ENCODE measurements at regions not wholly inside any gene's neighbourhood (a gene's known extent, or its start where the extent isn't known, plus 50 kb on each side); places are given as distances from the start of the nearest gene placed in this dataset.

GRCh38 chr4:166502660-166503059 lies 629.6 kb downstream of the TLL1 start:
- no peaks in the 10 kb centered on the region for H3K79me2 ChIP-seq (ENCODE audit: insufficient read depth, low read length)
- no peaks in the 10 kb centered on the region for H3K9me3 ChIP-seq (ENCODE audit: insufficient read depth, low read depth, low read length)
- H3K9ac ChIP-seq (ENCODE audit: low read depth, low read length, poor library complexity, severe bottlenecking): no peak overlapping the region
- H3K4me1 ChIP-seq (ENCODE audit: insufficient read depth, low read length, poor library complexity, severe bottlenecking): no peaks in the 10 kb centered on the region
- no peak overlapping the region for H3K4me3 ChIP-seq (ENCODE audit: low read length, poor library complexity, severe bottlenecking)
- no peaks in the 10 kb centered on the region for H4K20me1 ChIP-seq (ENCODE audit: insufficient read depth, low read length, poor library complexity, severe bottlenecking)
- H3K27me3 ChIP-seq (ENCODE audit: insufficient read depth, low read length, poor library complexity, severe bottlenecking): no peaks in the 10 kb centered on the region
- H3K4me2 ChIP-seq (ENCODE audit: low read depth, low read length, poor library complexity, severe bottlenecking): no peak overlapping the region
- TF ChIP-seq EZH2phosphoT487 (IDR thresholded peaks at IDR 0.05; ENCODE audit: borderline replicate concordance) (no peak), CTCF (conservative IDR thresholded peaks at IDR 0.05; ENCODE audit: low read length) (no peak)
- H3K9me2 ChIP-seq (replicated peaks; ENCODE audit: low read depth, low read length): no peaks in the 10 kb centered on the region
- H2AFZ ChIP-seq (ENCODE audit: low read length): no peak overlapping the region
- no peaks in the 10 kb centered on the region for H3F3A ChIP-seq (ENCODE audit: low read depth)
- H3K36me3 ChIP-seq (ENCODE audit: insufficient read depth, low read length): no peaks in the 10 kb centered on the region

GRCh38 chr4:166506051-166506450 lies 633.0 kb downstream of the TLL1 start:
- H3K79me2 ChIP-seq (ENCODE audit: insufficient read depth, low read length): no peaks in the 10 kb centered on the region
- no peaks in the 10 kb centered on the region for H3F3A ChIP-seq (ENCODE audit: low read depth)
- no peak overlapping the region for H3K4me3 ChIP-seq (ENCODE audit: low read length, poor library complexity, severe bottlenecking)
- no peaks in the 10 kb centered on the region for H3K9me2 ChIP-seq (replicated peaks; ENCODE audit: low read depth, low read length)
- no peaks in the 10 kb centered on the region for H3K4me1 ChIP-seq (ENCODE audit: insufficient read depth, low read length, poor library complexity, severe bottlenecking)
- H3K27me3 ChIP-seq (ENCODE audit: insufficient read depth, low read length, poor library complexity, severe bottlenecking): no peaks in the 10 kb centered on the region
- no peaks in the 10 kb centered on the region for H3K9me3 ChIP-seq (ENCODE audit: insufficient read depth, low read depth, low read length)
- H3K36me3 ChIP-seq (ENCODE audit: insufficient read depth, low read length): no peaks in the 10 kb centered on the region
- H3K9ac ChIP-seq (ENCODE audit: low read depth, low read length, poor library complexity, severe bottlenecking): no peak overlapping the region
- TF ChIP-seq EZH2phosphoT487 (IDR thresholded peaks at IDR 0.05; ENCODE audit: borderline replicate concordance) (no peak), CTCF (conservative IDR thresholded peaks at IDR 0.05; ENCODE audit: low read length) (no peak)
- H2AFZ ChIP-seq (ENCODE audit: low read length): no peak overlapping the region
- H4K20me1 ChIP-seq (ENCODE audit: insufficient read depth, low read length, poor library complexity, severe bottlenecking): no peaks in the 10 kb centered on the region
- H3K4me2 ChIP-seq (ENCODE audit: low read depth, low read length, poor library complexity, severe bottlenecking): no peak overlapping the region

- Histone ChIP-seq H3K79me2 (ENCODE audit: insufficient read depth, low read length) (no peaks in the 10 kb centered on the region), H3F3A (ENCODE audit: low read depth) (no peaks in the 10 kb centered on the region), H3K27me3 (ENCODE audit: insufficient read depth, low read length, poor library complexity, severe bottlenecking) (no peaks in the 10 kb centered on the region), H2AFZ (ENCODE audit: low read length) (no peak overlapping the region), H4K20me1 (ENCODE audit: insufficient read depth, low read length, poor library complexity, severe bottlenecking) (no peaks in the 10 kb centered on the region), H3K9ac (ENCODE audit: low read depth, low read length, poor library complexity, severe bottlenecking) (no peak overlapping the region), H3K9me2 (replicated peaks; ENCODE audit: low read depth, low read length) (no peaks in the 10 kb centered on the region), H3K4me2 (ENCODE audit: low read depth, low read length, poor library complexity, severe bottlenecking) (no peak overlapping the region), H3K4me3 (ENCODE audit: low read length, poor library complexity, severe bottlenecking) (no peak overlapping the region), H3K36me3 (ENCODE audit: insufficient read depth, low read length) (no peaks in the 10 kb centered on the region), H3K4me1 (ENCODE audit: insufficient read depth, low read length, poor library complexity, severe bottlenecking) (no peaks in the 10 kb centered on the region), H3K9me3 (ENCODE audit: insufficient read depth, low read depth, low read length) (no peaks in the 10 kb centered on the region)
- TF ChIP-seq EZH2phosphoT487 (IDR thresholded peaks at IDR 0.05; ENCODE audit: borderline replicate concordance) (no peak), CTCF (conservative IDR thresholded peaks at IDR 0.05; ENCODE audit: low read length) (no peak)
These were observed 639.2 kb downstream of the TLL1 start for GRCh38 chr4:166512267-166512666.
